ENCODE measurements at regions not wholly inside any gene's neighbourhood (a gene's known extent, or its start where the extent isn't known, plus 50 kb on each side); places are given as distances from the start of the nearest gene placed in this dataset.

DNA sequence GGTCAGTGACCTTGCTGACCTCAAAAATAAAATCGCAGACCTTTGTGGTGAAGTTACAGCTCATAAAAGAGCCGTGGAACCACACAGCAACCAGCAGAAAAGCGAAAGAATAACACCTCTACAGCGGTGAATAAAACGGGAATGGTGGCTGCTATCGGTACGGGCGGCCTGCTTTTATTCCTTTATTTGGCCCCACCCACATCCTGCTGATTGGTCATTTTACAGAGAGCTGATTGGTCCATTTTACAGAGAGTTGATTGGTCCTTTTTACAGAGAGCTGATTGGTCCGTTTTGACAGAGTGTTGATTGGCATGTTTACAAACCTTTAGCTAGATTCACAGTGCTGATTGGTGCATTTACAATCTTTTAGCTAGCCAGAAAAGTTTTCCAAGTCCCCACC lies 80.7 kb upstream of the ATP10A start:
- Histone ChIP-seq H3K9me3 (ENCODE audit: severe bottlenecking) (no peaks in the 10 kb centered on the region), H3K36me3 (ENCODE audit: low read depth) (no peaks in the 10 kb centered on the region), H3K4me1 (ENCODE audit: insufficient read depth, poor library complexity, severe bottlenecking) (peaks cover 7% of the 10 kb centered on the region), H3K27me3 (ENCODE audit: insufficient read depth, poor library complexity, severe bottlenecking) (no peaks in the 10 kb centered on the region), H3K4me3 (ENCODE audit: severe bottlenecking) (no peak overlapping the region), H3K27ac (ENCODE audit: poor library complexity, severe bottlenecking) (no peak overlapping the region)
- TF ChIP-seq, protein P1, sequence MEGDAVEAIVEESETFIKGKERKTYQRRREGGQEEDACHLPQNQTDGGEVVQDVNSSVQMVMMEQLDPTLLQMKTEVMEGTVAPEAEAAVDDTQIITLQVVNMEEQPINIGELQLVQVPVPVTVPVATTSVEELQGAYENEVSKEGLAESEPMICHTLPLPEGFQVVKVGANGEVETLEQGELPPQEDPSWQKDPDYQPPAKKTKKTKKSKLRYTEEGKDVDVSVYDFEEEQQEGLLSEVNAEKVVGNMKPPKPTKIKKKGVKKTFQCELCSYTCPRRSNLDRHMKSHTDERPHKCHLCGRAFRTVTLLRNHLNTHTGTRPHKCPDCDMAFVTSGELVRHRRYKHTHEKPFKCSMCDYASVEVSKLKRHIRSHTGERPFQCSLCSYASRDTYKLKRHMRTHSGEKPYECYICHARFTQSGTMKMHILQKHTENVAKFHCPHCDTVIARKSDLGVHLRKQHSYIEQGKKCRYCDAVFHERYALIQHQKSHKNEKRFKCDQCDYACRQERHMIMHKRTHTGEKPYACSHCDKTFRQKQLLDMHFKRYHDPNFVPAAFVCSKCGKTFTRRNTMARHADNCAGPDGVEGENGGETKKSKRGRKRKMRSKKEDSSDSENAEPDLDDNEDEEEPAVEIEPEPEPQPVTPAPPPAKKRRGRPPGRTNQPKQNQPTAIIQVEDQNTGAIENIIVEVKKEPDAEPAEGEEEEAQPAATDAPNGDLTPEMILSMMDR (IDR thresholded peaks at IDR 0.05; ENCODE audit: poor library complexity, severe bottlenecking), result no peak
- ATAC-seq (ENCODE audit: low read depth) (no peak), DNase-seq (ENCODE audit: low spot score) (no peak)

DNA sequence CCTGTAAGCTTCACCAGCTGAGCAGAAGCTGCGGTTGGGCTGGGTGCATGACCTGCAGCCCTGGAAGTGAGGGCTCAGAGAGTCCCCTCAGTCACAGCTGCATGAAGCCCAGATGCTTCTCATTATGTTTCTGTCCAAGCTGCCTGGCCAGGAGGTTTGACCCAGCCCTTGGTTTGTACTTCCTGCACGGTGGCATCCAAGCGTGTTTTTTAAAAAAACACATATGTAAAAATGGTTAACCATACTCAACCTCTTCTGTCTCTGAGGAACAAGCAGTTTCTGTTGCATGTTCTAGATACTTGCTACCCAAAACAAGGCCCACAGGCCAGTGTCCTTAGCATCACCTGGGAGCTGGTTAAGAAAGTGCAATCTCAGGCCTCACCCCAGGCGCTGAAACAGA lies 76.0 kb upstream of the ATP10A start:
- H3K4me3 ChIP-seq (ENCODE audit: severe bottlenecking), result no peak overlapping the region
- no peak for DNase-seq (ENCODE audit: low spot score)
- H3K27me3 ChIP-seq (ENCODE audit: insufficient read depth, poor library complexity, severe bottlenecking), result no peaks in the 10 kb centered on the region
- H3K36me3 ChIP-seq (ENCODE audit: low read depth), result no peaks in the 10 kb centered on the region
- no peaks in the 10 kb centered on the region for H3K9me3 ChIP-seq (ENCODE audit: severe bottlenecking)
- ATAC-seq (ENCODE audit: low read depth), result no peak
- TF ChIP-seq, protein P1 (IDR thresholded peaks at IDR 0.05; ENCODE audit: poor library complexity, severe bottlenecking), result no peak
- H3K4me1 ChIP-seq (ENCODE audit: insufficient read depth, poor library complexity, severe bottlenecking), result no peaks in the 10 kb centered on the region
- no peak overlapping the region for H3K27ac ChIP-seq (ENCODE audit: poor library complexity, severe bottlenecking)

DNA sequence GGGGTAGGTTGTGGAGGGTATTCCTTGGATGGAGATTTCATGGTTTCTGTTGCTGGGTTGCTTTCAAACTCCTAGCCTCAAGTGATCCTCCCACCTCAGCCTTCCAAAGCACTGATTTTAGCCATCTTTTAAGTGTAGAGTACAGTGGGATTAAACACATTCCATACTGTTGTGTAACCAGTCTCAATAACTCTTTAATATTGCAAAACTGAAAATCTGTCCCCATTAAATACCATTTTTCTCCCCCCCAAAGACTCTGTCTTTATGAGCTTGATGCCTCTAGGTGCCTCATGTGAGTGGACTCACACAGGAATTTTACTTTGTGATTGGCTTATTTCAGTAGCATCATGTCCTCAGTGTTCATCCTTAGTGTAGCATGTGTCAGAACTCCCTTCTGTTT lies 74.7 kb upstream of the ATP10A start:
- TF ChIP-seq, protein P1 (IDR thresholded peaks at IDR 0.05; ENCODE audit: poor library complexity, severe bottlenecking), result no peak

DNA sequence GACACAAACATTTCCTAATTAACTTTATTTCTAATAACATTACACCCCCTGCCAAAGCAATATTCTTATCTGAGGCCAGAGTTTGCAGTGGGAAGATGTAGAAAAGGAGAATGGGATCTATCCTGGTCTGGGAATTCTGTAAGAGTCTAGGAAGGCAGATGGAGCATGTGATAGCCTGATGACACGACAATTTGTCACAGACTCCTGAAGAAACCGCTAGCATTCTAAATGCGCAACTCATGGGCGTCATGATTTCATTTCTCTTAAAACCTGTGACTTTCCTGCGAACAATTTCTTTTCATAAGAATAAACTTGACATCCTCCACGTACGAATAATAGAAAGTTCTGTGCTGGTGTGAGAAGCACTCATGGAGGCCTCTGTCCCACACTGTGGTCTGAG lies 72.9 kb upstream of the ATP10A start:
- Histone ChIP-seq H3K4me1 (ENCODE audit: insufficient read depth, poor library complexity, severe bottlenecking) (no peaks in the 10 kb centered on the region), H3K36me3 (ENCODE audit: low read depth) (no peaks in the 10 kb centered on the region), H3K4me3 (ENCODE audit: severe bottlenecking) (no peak overlapping the region), H3K27me3 (ENCODE audit: insufficient read depth, poor library complexity, severe bottlenecking) (no peaks in the 10 kb centered on the region), H3K27ac (ENCODE audit: poor library complexity, severe bottlenecking) (no peak overlapping the region), H3K9me3 (ENCODE audit: severe bottlenecking) (no peaks in the 10 kb centered on the region)
- TF ChIP-seq, protein P1 (IDR thresholded peaks at IDR 0.05; ENCODE audit: poor library complexity, severe bottlenecking), result no peak
- ATAC-seq (ENCODE audit: low read depth) (no peak), DNase-seq (ENCODE audit: low spot score) (no peak)

More for the DNA sequence above, 74.7 kb upstream of the ATP10A start:
- ATAC-seq (ENCODE audit: low read depth) (no peak), DNase-seq (ENCODE audit: low spot score) (no peak)
- no peaks in the 10 kb centered on the region for H3K4me1 ChIP-seq (ENCODE audit: insufficient read depth, poor library complexity, severe bottlenecking)
- no peak overlapping the region for H3K4me3 ChIP-seq (ENCODE audit: severe bottlenecking)
- no peak overlapping the region for H3K27ac ChIP-seq (ENCODE audit: poor library complexity, severe bottlenecking)
- H3K9me3 ChIP-seq (ENCODE audit: severe bottlenecking), result no peaks in the 10 kb centered on the region
- H3K36me3 ChIP-seq (ENCODE audit: low read depth), result no peaks in the 10 kb centered on the region
- H3K27me3 ChIP-seq (ENCODE audit: insufficient read depth, poor library complexity, severe bottlenecking), result no peaks in the 10 kb centered on the region

DNA sequence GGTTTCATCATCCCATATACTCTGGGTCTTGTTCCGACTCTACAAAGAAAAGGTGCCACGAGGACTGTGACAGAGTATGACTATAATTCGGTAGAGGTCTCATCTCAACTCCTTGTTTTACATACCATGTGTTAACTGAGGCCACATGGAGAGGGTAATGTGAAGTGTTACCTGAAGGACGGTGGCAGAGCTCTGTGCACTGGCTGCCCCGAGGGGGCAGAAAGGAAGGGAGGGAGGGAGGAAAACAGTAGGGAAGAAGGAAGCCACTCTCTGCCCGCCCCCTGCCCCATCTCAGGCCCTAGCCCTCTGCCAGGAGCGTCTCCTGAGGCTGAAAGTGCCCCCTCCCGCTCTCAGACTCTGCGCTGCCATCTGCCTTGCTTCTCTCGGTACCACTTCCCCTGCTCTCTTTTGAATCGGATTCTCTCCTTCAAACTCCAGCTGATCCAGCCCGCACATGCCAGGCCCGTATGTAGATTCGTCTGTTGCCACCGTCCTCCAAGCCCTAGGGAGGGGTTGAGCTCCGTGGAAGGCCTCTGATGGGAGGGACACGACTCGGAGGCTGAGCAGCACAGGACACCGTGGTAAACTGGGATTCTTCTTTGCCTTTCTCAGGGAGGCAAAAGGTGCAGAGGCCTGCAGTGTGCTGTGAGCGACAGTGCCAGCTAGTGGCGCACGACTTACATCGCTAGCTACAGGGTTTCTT lies 70.5 kb upstream of the ATP10A start:
- Histone ChIP-seq H3K4me3 (ENCODE audit: severe bottlenecking) (no peak overlapping the region), H3K27me3 (ENCODE audit: insufficient read depth, poor library complexity, severe bottlenecking) (no peaks in the 10 kb centered on the region), H3K36me3 (ENCODE audit: low read depth) (no peaks in the 10 kb centered on the region), H3K27ac (ENCODE audit: poor library complexity, severe bottlenecking) (no peak overlapping the region), H3K4me1 (ENCODE audit: insufficient read depth, poor library complexity, severe bottlenecking) (no peaks in the 10 kb centered on the region), H3K9me3 (ENCODE audit: severe bottlenecking) (no peaks in the 10 kb centered on the region)
- ATAC-seq (ENCODE audit: low read depth), result peak; percentile 92
- TF ChIP-seq, protein P1 (IDR thresholded peaks at IDR 0.05; ENCODE audit: poor library complexity, severe bottlenecking), result peak; percentile 100
- DNase-seq (ENCODE audit: low spot score), result no peak

Measured in RWPE2 (cell line).